ENCODE measurements at regions not wholly inside any gene's neighbourhood (a gene's known extent, or its start where the extent isn't known, plus 50 kb on each side); places are given as distances from the start of the nearest gene placed in this dataset.

GRCh38 chr7:28231176-28231575, 50.6 kb upstream of the JAZF1 start:
- no peaks in the 10 kb centered on the region for H3K9me3 Mint-ChIP-seq
- no peaks in the 10 kb centered on the region for H3K4me1 Mint-ChIP-seq (ENCODE audit: low read depth)
- H3K4me3 Mint-ChIP-seq: no peak overlapping the region
- no peak for DNase-seq
- H3K36me3 Mint-ChIP-seq (ENCODE audit: low read depth): no peaks in the 10 kb centered on the region
- H3K27ac Mint-ChIP-seq: no peak overlapping the region
- peaks cover 8% of the 10 kb centered on the region; the same call in 1 of the 2 replicates for H3K27me3 Mint-ChIP-seq (ENCODE audit: insufficient read depth)
- TF ChIP-seq CTCF (IDR thresholded peaks at IDR 0.05): no peak

DNA sequence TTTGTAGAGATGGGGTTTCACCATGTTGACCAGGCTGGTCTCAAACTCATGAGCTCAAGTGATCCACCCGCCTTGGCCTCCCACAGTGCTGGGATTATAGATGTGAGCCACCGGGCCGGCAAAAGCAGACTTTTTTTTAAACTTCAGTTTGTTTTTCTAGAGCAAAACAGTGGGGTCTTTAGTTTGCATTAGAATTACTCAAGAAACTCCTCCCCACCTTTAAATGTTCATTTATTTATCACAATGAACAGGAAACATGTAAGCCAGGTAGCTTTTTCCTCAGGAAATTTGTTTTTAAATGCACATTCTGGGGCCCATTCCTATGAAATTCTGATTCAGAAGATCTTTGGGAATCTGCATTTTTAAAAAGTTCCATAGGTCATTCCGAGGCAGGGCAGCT, 56.0 kb upstream of the JAZF1 start:
- Mint-ChIP-seq H3K9me3 (no peaks in the 10 kb centered on the region), H3K4me1 (ENCODE audit: low read depth) (no peaks in the 10 kb centered on the region), H3K4me3 (no peak overlapping the region), H3K36me3 (ENCODE audit: low read depth) (no peaks in the 10 kb centered on the region), H3K27me3 (ENCODE audit: insufficient read depth) (peaks cover 17% of the 10 kb centered on the region), H3K27ac (no peak overlapping the region)
- no peak for TF ChIP-seq CTCF (IDR thresholded peaks at IDR 0.05)
- DNase-seq: no peak

DNA sequence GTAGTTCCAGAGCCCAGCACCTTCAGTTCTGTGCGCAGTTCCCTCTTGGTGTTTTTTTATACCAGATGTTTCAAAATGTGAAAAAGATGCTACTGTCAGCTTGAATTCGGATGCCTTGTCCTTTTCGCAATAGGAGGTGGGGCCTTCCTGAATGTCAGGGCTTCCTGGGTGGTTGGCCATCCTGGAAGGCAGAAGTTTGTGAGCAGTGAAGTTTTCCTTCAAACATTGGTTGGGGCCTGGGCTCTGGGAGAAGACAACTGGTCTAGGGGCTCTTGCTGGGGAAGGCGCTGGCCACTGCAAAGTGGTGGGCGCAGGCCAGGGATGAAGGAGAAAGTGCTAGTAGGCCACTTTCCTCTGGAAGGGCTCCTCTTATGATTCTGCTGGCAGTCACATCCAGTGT, 56.8 kb upstream of the JAZF1 start:
- Mint-ChIP-seq H3K27me3 (ENCODE audit: insufficient read depth) (peaks cover 17% of the 10 kb centered on the region), H3K27ac (no peak overlapping the region), H3K4me1 (ENCODE audit: low read depth) (no peaks in the 10 kb centered on the region), H3K9me3 (no peaks in the 10 kb centered on the region), H3K4me3 (no peak overlapping the region), H3K36me3 (ENCODE audit: low read depth) (no peaks in the 10 kb centered on the region)
- no peak for TF ChIP-seq CTCF (IDR thresholded peaks at IDR 0.05)
- no peak for DNase-seq

DNA sequence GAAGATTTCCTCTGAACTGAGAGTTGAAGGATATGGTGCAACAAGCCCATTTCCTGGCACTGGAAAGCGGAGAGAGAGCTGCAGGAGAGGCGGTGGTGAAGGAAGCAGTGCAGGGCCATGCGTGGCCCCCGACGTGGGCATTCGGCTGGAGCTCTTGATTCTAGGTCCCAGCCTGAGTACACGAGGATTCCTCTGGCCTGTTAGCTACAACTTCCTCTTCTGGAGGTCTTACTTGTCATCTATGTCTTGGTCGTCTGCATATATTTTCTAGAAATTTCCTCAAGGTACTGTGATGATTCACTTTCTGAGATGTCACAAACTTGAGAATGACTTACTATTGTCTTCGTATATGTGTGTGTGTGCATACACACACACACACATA, 59.2 kb upstream of the JAZF1 start:
- H3K27ac Mint-ChIP-seq: no peak overlapping the region
- peaks cover 19% of the 10 kb centered on the region for H3K27me3 Mint-ChIP-seq (ENCODE audit: insufficient read depth)

DNA sequence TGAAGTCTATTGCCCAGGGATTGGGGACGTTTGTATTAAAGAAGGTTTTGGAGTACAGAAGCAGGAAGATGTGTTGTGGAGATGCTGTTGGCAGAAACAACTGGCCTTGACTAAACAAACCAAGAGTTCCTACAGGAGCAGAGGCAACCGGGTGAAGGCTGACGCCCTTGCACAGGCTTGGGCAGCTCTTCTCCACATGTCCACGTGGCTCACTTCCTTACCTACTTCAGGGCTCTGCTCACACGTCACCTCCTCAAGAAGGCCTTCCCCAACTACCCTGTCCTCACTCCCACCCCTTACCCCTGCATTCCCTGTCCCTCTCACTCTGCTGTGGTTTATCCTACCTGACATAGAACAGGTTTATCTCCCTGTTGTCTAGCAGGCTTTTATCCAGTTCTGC, 59.9 kb upstream of the JAZF1 start:
- H3K4me1 Mint-ChIP-seq (ENCODE audit: low read depth): no peaks in the 10 kb centered on the region
- no peak overlapping the region for H3K27ac Mint-ChIP-seq
- no peak for TF ChIP-seq CTCF (IDR thresholded peaks at IDR 0.05)
- no peak for DNase-seq
- no peaks in the 10 kb centered on the region for H3K9me3 Mint-ChIP-seq
- peaks cover 17% of the 10 kb centered on the region for H3K27me3 Mint-ChIP-seq (ENCODE audit: insufficient read depth)
- H3K36me3 Mint-ChIP-seq (ENCODE audit: low read depth): no peaks in the 10 kb centered on the region
- no peak overlapping the region for H3K4me3 Mint-ChIP-seq

More for the DNA sequence above, 59.2 kb upstream of the JAZF1 start:
- TF ChIP-seq CTCF (IDR thresholded peaks at IDR 0.05): no peak
- H3K36me3 Mint-ChIP-seq (ENCODE audit: low read depth): no peaks in the 10 kb centered on the region
- H3K4me3 Mint-ChIP-seq: no peak overlapping the region
- DNase-seq: no peak
- no peaks in the 10 kb centered on the region for H3K4me1 Mint-ChIP-seq (ENCODE audit: low read depth)
- no peaks in the 10 kb centered on the region for H3K9me3 Mint-ChIP-seq

GRCh38 chr7:28243861-28244260, 63.3 kb upstream of the JAZF1 start:
- no peak overlapping the region for H3K27ac Mint-ChIP-seq
- H3K4me3 Mint-ChIP-seq: no peak overlapping the region
- H3K36me3 Mint-ChIP-seq (ENCODE audit: low read depth): no peaks in the 10 kb centered on the region
- no peak for TF ChIP-seq CTCF (IDR thresholded peaks at IDR 0.05)
- H3K27me3 Mint-ChIP-seq (ENCODE audit: insufficient read depth): peaks cover 6% of the 10 kb centered on the region
- no peaks in the 10 kb centered on the region for H3K4me1 Mint-ChIP-seq (ENCODE audit: low read depth)
- H3K9me3 Mint-ChIP-seq: no peaks in the 10 kb centered on the region
- no peak for DNase-seq

All from HFFc6 (cell line).